Stimulated activated CD4-positive, alpha-beta T cell treated with anti-CD3 and anti-CD28 coated beads, TNF-alpha, amount 100 ng/mL, for 48 hours (primary cell): ENCODE measurements at regions not wholly inside any gene's neighbourhood (a gene's known extent, or its start where the extent isn't known, plus 50 kb on each side); places are given as distances from the start of the nearest gene placed in this dataset.
A peak's percentile ranks its signal among the peaks of the same experiment; 100 is the strongest.

Experiments used
- DNase-seq, 3 donors: peaks; one replicate each; pipeline ENCODE4 v3.0.0-alpha.2; 2020; ENCODE audit warnings: low read depth in 3 of 3

DNA sequence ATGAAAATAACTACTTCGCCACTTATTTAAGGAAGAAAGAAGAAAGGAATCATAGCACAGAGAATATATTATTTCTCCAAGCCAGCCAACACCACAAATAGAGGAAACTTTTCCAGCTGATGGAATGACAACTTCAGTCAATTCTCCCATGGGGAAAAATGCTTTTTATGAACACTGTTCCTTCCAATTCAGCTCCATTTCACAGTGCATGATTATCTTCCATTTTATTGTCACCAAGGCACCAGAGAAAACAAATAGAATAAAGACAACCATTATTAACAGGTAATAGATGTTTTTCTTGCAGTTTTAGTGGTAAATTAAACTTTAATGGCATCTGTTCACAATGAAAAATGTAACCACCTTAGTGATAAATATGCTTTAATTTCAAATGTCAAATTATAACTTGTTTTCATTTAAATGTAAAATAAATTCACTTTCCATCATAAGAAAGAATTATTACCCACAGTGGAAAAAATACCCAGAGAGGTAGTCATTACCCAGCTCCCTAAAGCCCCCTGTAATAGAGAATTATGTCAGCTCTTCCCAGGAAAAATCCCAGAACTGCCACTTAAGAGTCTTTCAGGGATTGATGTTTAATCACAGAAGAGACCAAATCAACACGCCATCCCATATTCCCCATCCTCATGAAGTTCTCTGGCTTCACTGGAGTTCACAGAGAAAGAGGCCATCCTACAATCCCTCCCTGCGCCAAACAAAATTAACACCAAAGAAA, 828.3 kb upstream of the TMEM132C start:
- no peak for DNase-seq

DNA sequence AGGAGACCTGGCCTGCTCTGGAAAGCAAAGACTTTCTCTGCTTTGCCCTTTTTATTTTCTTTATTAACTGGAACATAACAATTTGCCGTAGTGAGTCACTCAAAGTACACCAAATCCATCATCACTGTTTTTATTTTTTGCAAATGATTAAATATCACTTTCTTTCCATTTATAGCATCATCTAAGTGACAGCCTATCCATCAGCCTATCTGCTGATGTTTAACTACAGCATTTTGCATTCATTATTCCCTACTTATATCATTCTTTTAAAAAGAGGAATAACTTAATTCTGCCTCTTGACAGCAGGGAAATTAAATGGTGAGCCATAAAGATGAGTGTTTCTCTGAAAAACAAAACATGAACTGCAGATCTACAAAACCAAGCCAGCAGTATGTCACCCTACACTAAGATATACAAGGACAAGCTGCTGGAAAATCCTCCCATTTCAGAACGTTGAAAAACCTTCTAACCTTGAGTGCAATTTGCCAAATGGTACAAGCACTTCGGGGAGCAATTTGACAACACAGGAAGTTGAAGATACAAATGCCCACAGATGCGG, 821.3 kb upstream of the TMEM132C start:
- no peak for DNase-seq

DNA sequence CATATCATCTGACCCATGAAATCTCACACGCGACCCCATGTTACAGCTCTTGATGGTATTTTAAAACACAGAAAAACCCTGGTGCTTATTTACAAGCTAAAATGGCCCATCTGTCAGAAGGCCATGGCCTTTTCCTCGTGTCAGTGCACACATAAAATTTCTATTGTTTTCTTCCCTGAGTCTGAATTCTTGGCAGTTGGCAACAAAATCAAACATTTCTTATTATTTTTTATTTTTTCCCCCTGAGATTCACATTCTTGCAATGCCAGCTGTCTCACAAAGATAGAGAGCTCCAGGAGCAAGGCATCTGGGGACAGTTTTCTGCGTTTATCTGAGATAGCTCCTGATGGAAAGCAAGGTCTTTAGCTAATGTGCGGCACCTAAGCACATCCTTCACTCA, 818.1 kb upstream of the TMEM132C start:
- DNase-seq = no peak

- DNase-seq = no peak
Observed at GRCh38 chr12:127450826-127451225, 816.1 kb upstream of the TMEM132C start.

DNA sequence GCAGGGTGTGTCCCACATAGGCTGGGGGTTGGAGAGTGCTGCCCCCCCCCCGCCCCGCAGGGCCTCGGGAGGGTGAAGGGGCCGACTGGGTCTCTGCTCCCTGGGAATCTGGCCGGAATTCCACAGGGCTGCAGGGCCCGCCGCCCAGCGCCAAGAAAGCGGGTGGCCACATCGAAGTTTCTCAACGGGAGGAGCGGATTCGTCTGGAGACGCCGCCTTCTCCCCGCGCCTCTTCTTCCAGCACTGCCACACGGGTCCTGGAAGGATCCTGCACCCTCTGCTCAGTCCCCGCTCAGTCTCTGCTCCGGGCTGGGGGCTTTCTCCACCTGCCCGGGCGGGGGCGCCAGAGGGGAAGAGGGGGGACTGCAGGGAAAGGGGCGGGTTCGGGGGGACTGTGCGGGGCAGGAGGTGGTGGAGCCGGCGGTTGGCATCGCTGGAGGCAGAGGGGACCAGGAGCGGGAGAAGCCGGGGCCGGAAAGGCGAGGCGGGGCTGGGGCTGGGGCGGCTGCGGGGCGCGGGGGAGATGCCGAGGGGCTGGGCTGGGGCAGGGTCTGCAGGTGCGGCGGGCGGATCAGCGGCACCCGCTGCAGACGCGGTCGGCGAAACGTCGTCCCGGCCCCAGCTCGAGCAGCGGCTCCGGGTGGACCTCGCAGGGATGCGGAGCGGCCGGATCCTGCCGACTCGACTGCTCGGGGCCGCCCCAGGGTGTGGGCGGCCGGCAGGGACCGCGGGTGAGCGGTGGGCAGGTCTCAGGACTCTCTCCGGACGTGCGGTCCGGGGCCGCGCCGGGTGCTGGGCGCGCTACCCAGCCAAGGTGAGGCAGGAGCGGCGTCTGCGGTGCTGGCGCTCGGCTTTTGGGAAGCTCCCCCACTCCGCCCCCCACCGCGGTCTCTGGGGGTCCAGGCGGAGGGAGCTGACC, 811.4 kb upstream of the TMEM132C start:
- DNase-seq = no peak

DNA sequence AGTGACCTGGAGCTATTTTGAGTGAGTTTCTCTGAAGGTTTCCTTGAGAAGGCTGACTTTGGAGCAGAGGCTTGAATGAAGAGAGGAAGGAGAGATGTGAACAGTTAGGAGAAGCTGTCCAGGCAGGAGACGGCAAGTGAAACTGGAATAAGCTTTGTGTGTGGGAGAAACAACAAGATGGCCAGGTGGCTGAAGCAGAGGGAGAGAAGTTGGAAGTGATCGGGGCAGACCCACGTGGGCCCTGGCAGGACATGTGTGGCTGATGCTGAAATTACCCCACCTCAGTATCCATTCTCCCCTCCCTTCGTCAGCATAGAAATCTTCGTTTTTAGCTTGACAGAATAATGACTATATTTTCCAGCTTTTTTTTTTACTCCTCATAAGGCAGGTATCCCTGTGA, 809.2 kb upstream of the TMEM132C start:
- DNase-seq = no peak

- no peak for DNase-seq
Observed at GRCh38 chr12:127459166-127459565, 807.8 kb upstream of the TMEM132C start.

GRCh38 chr12:127459687-127460086, 807.3 kb upstream of the TMEM132C start:
- DNase-seq = no peak

DNA sequence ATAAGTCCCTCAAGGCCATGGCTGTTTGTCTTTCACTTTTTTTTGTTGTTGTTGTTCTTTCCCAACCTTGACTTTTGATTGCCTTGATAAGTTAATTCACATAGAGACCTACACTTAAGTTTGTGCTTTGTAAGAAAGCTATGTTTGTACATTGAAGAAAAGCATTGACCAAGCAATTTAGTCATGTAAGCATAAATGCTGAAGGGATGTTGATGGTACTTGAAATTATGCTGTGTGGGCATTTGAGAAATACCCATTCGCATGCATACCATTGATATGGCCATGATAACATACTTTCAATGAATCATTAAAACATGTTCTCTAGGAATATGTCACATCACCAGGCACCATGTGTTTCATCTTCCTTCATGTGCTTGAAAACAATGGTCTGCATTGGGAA, 803.7 kb upstream of the TMEM132C start:
- no peak for DNase-seq

DNA sequence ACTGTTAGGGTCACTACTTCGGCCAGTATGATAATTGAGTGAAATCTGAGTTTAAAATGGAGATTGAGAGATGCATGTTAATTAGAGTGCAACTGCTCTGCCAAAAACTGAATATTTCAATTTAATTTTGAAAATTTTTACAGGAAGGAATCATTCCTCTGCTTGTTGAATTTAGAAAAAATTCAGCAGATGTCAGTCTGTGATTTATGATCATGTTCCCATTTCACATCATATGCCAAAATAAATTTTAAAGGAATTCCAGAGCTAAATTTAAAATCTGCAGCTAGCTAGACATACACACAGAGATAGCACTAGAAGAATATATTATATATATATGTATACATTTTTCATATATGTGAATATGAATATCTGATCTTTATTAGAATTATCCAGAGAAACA, 797.6 kb upstream of the TMEM132C start:
- DNase-seq = no peak

DNA sequence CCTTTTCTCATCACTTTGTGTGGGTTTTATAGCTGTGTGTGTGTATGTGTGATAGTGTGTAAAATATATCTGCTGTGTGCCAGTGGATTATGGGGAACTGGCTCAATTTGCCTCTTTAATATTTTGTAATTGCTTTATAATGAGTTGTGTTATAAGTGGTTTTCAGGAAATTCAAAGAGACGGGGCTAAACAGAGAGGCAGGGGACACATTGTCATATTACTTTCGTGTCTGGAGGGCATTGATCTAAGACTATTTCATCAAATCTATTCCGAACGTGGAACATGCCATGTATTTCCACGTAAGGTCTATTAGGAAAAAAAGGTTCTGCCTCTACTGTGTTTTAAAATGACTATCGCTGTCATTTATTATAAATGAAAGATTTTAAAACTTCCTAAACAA, 793.2 kb upstream of the TMEM132C start:
- DNase-seq = no peak

GRCh38 chr12:127479256-127479655, 787.7 kb upstream of the TMEM132C start:
- DNase-seq = no peak

DNA sequence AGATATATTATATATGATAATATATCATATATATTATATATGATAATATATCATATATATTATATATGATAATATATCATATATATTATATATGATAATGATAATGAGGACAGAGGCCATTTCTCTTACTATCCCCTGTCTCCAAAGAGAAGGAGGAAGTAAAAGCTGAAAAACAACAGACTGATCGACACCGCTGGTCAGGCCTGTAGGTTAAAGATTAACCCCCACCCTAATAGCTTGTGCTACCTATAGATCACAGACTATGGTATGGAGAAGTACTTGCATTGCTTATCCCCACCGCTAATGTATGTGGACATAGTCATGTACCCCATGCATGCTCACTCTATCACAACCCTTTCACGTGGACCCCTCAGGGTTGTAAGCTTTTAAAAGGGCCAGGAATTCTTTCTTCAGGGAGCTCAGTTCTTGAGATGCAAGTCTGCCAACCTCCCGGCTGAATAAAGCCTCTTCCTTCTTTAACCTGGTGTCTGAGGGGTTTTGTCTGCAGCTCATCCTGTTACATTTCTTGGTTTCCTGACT, 786.1 kb upstream of the TMEM132C start:
- DNase-seq = no peak

- DNase-seq = no peak
Observed at GRCh38 chr12:127482950-127483349, 784.0 kb upstream of the TMEM132C start.

- DNase-seq = peak in 1 of 3 donors; percentile 17
Observed at GRCh38 chr12:127485528-127485927, 781.4 kb upstream of the TMEM132C start.

DNA sequence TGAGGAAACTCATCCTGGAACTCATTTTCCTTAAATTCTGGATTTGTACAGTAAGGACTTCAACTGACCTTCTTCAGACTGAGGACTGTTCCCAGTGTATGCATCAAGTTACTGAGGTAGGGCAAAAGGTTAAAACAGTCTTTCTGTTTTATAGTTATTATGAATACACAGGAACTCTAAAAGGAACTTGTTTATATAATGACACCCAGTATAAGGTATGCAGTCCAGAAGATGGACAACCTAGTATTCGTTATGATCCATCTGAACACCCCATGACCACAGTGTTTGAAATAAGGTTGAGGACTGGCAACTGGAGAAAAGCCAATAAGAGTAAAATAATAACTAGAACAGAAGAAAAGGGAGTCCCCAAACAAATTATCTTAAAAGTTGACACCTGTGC, 779.9 kb upstream of the TMEM132C start:
- DNase-seq = no peak

- DNase-seq = no peak
Observed at GRCh38 chr12:127489061-127489460, 777.9 kb upstream of the TMEM132C start.

GRCh38 chr12:127494961-127495915, 771.7 kb upstream of the TMEM132C start:
- DNase-seq = no peak

DNA sequence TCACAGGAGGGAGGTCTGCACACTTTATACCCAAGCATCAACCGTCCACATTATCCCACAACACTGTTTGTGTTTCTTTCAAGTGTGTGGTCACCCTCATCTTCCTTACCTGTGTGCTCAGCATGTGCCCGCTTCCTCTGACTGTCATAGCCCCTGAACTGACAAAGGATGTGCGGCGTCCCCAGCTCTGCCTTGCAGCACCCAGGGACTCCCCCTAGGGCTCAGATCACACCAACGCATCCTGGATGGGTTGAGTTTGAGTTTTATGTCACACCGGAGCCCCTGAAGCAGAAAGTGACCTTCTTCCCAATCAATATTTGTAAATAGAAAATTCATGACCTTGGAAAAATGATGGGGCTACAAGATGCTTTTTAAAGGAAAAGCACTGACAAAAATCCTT, 770.7 kb upstream of the TMEM132C start:
- no peak for DNase-seq

- no peak for DNase-seq
Observed at GRCh38 chr12:127500512-127501035, 766.4 kb upstream of the TMEM132C start.

DNA sequence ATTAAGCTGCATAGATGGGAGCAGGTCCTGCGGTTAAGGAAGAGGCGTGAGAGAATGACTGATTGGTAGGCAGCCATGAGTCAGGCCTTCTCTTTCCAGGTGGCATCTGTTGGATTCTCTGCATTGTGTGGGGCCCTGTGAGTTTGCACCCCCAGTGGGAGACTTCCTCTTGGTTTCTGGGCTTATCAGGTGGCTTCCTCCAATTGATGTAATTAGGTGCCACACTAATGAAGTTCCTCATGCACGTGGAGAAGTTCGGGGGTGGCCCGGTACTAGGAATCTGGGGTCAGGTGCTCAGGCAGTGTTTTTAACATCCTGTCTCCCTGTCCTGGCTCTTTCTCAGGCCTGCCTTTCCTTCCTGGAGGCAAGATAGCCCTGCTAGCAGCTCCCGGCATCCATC, 765.1 kb upstream of the TMEM132C start:
- no peak for DNase-seq
